Choroid plexus epithelial cell (primary cell): ENCODE measurements at regions not wholly inside any gene's neighbourhood (a gene's known extent, or its start where the extent isn't known, plus 50 kb on each side); places are given as distances from the start of the nearest gene placed in this dataset.

ENCODE experiments used
- DNase-seq: peaks from one replicate; pipeline ENCODE4 v3.0.0-alpha.2; 2010; ENCODE audit warnings: low read depth
- H3K4me3 ChIP-seq: 2 replicates; pipeline ENCODE4 v1.5.1; 2011; ENCODE audit warnings: low read depth, mild to moderate bottlenecking, control low read depth, low read length, moderate library complexity
- CTCF ChIP-seq: conservative IDR thresholded peaks from 2 replicates; pipeline ENCODE4 v1.5.1; 2011; ENCODE audit warnings: low read depth, mild to moderate bottlenecking, control low read depth, inconsistent platforms, low read length, moderate library complexity

GRCh38 chr6:134449781-134450180, 131.9 kb upstream of the SGK1 start:
- DNase-seq: no peak
- no peak for TF ChIP-seq CTCF
- H3K4me3 ChIP-seq: no peak overlapping the region

GRCh38 chr6:134449004-134449403, 131.1 kb upstream of the SGK1 start:
- no peak for DNase-seq

GRCh38 chr6:134447883-134448387, 130.0 kb upstream of the SGK1 start:
- no peak for TF ChIP-seq CTCF
- no peak overlapping the region for H3K4me3 ChIP-seq
- peak; percentile 43 for DNase-seq

More at GRCh38 chr6:134449004-134449403, 131.1 kb upstream of the SGK1 start:
- no peak overlapping the region for H3K4me3 ChIP-seq
- TF ChIP-seq CTCF: no peak

GRCh38 chr6:134447423-134447822, 129.5 kb upstream of the SGK1 start:
- H3K4me3 ChIP-seq: no peak overlapping the region
- DNase-seq: peak; percentile 44
- no peak for TF ChIP-seq CTCF

GRCh38 chr6:134446896-134447295, 129.0 kb upstream of the SGK1 start:
- no peak for DNase-seq
- H3K4me3 ChIP-seq: no peak overlapping the region
- TF ChIP-seq CTCF: no peak

- TF ChIP-seq CTCF: no peak
- DNase-seq: peak; percentile 40
- H3K4me3 ChIP-seq: no peak overlapping the region
Measured at GRCh38 chr6:134446218-134446848, 128.4 kb upstream of the SGK1 start.

GRCh38 chr6:134443009-134443408, 125.1 kb upstream of the SGK1 start:
- no peak overlapping the region for H3K4me3 ChIP-seq
- no peak for TF ChIP-seq CTCF

More at GRCh38 chr6:134443009-134443408, 125.1 kb upstream of the SGK1 start:
- no peak for DNase-seq
